ENCODE measurements at regions not wholly inside any gene's neighbourhood (a gene's known extent, or its start where the extent isn't known, plus 50 kb on each side); places are given as distances from the start of the nearest gene placed in this dataset.

GRCh38 chr6:103264020-103264419 is 1595.7 kb downstream of the HACE1 start:
- DNase-seq, result no peak

GRCh38 chr6:103255132-103255531 is 1604.6 kb downstream of the HACE1 start:
- no peak for DNase-seq

GRCh38 chr6:103236923-103237322 is 1622.8 kb downstream of the HACE1 start:
- no peak for DNase-seq

- no peak for DNase-seq
Observed at GRCh38 chr6:103231181-103231580, 1628.5 kb downstream of the HACE1 start.

- no peak for DNase-seq
Observed at GRCh38 chr6:103215847-103216246, 1643.9 kb downstream of the HACE1 start.

- DNase-seq, result no peak
Observed at GRCh38 chr6:103210686-103211085, 1649.0 kb downstream of the HACE1 start.

GRCh38 chr6:103198386-103198785 is 1661.3 kb downstream of the HACE1 start:
- no peak for DNase-seq

GRCh38 chr6:103193413-103193812 is 1666.3 kb downstream of the HACE1 start:
- DNase-seq, result no peak

- no peak for DNase-seq
Observed at GRCh38 chr6:103191391-103192093, 1668.2 kb downstream of the HACE1 start.

- no peak for DNase-seq
Observed at GRCh38 chr6:103184776-103185175, 1674.9 kb downstream of the HACE1 start.

- no peak for DNase-seq
Observed at GRCh38 chr6:103183831-103184411, 1675.8 kb downstream of the HACE1 start.

- no peak for DNase-seq
Observed at GRCh38 chr6:103178193-103178592, 1681.5 kb downstream of the HACE1 start.

- DNase-seq, result no peak
Observed at GRCh38 chr6:103177791-103178190, 1681.9 kb downstream of the HACE1 start.

GRCh38 chr6:103175056-103175455 is 1684.7 kb downstream of the HACE1 start:
- DNase-seq, result no peak

- DNase-seq, result no peak
Observed at GRCh38 chr6:103167345-103168071, 1692.2 kb downstream of the HACE1 start.

- no peak for DNase-seq
Observed at GRCh38 chr6:103154779-103155572, 1704.7 kb downstream of the HACE1 start.

GRCh38 chr6:103153016-103153415 is 1706.7 kb downstream of the HACE1 start:
- no peak for DNase-seq

GRCh38 chr6:103142902-103143301 is 1716.8 kb downstream of the HACE1 start:
- no peak for DNase-seq

GRCh38 chr6:103140308-103141027 is 1719.3 kb downstream of the HACE1 start:
- DNase-seq, result no peak

- no peak for DNase-seq
Observed at GRCh38 chr6:103139377-103139776, 1720.3 kb downstream of the HACE1 start.

- DNase-seq, result no peak
Observed at GRCh38 chr6:103124471-103124870, 1731.0 kb downstream of the GRIK2 start.

GRCh38 chr6:103122766-103123601 is 1729.5 kb downstream of the GRIK2 start:
- DNase-seq, result no peak

All from effector CD8-positive, alpha-beta T cell (primary cell).